ENCODE measurements at regions not wholly inside any gene's neighbourhood (a gene's known extent, or its start where the extent isn't known, plus 50 kb on each side); places are given as distances from the start of the nearest gene placed in this dataset.

DNA sequence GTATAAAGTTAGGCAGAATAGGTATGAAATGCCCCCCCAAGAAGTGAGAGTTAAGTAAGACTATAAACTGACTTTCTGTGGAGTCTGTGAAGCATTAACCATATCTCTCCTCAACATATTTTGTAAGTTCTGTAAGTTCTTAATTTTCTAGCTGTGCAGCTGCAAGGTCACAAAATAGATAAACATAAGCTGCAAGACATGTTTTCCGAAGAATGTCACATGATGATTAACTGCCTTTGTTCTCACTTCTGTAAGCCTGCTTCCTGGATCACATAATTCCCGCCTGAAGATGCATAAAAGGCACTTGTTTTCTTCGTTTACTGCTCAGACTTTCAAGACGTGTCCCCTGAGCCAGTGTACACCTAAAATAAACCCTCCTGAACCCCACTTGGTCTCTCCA, 292.9 kb upstream of the AMELY start:
- no peak for TF ChIP-seq EZH2 (IDR thresholded peaks at IDR 0.05; ENCODE audit: borderline replicate concordance, insufficient read depth, low read depth, low read length, poor library complexity, severe bottlenecking)
- TF ChIP-seq, protein P1, sequence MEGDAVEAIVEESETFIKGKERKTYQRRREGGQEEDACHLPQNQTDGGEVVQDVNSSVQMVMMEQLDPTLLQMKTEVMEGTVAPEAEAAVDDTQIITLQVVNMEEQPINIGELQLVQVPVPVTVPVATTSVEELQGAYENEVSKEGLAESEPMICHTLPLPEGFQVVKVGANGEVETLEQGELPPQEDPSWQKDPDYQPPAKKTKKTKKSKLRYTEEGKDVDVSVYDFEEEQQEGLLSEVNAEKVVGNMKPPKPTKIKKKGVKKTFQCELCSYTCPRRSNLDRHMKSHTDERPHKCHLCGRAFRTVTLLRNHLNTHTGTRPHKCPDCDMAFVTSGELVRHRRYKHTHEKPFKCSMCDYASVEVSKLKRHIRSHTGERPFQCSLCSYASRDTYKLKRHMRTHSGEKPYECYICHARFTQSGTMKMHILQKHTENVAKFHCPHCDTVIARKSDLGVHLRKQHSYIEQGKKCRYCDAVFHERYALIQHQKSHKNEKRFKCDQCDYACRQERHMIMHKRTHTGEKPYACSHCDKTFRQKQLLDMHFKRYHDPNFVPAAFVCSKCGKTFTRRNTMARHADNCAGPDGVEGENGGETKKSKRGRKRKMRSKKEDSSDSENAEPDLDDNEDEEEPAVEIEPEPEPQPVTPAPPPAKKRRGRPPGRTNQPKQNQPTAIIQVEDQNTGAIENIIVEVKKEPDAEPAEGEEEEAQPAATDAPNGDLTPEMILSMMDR (IDR thresholded peaks at IDR 0.05): no peak

Measured in B cell (primary cell).